ENCODE measurements at regions not wholly inside any gene's neighbourhood (a gene's known extent, or its start where the extent isn't known, plus 50 kb on each side); places are given as distances from the start of the nearest gene placed in this dataset.

GRCh38 chr14:96997996-96998395 lies 200.8 kb downstream of the VRK1 start:
- 89% methylated on average over 5 of the region's 5 CpGs for WGBS
- intact Hi-C loops (cut with DNase I), result no loop called here
- no peak for DNase-seq (ENCODE audit: low spot score)

GRCh38 chr14:96999654-97000155 lies 202.5 kb downstream of the VRK1 start:
- Histone ChIP-seq H3K27me3 (replicated peaks; ENCODE audit: insufficient read depth) (no peaks in the 10 kb centered on the region), H3K4me1 (replicated peaks) (no peaks in the 10 kb centered on the region), H3K36me3 (no peaks in the 10 kb centered on the region), H3K9me3 (no peaks in the 10 kb centered on the region), H3K27ac (no peak overlapping the region), H3K4me3 (no peak overlapping the region)
- no peak for TF ChIP-seq CTCF (IDR thresholded peaks at IDR 0.05)
- no peak for TF ChIP-seq POLR2A (IDR thresholded peaks at IDR 0.05)
- no peak for TF ChIP-seq POLR2AphosphoS5 (IDR thresholded peaks at IDR 0.05)
- intact Hi-C loops (cut with DNase I), result no loop called here
- WGBS, result 75% methylated on average over 1 of the region's 1 CpG
- DNase-seq (ENCODE audit: low spot score), result no peak

More at GRCh38 chr14:96997996-96998395, 200.8 kb downstream of the VRK1 start:
- Histone ChIP-seq H3K27me3 (replicated peaks; ENCODE audit: insufficient read depth) (no peaks in the 10 kb centered on the region), H3K4me1 (replicated peaks) (no peaks in the 10 kb centered on the region), H3K4me3 (no peak overlapping the region), H3K36me3 (no peaks in the 10 kb centered on the region), H3K9me3 (no peaks in the 10 kb centered on the region), H3K27ac (no peak overlapping the region)
- TF ChIP-seq POLR2AphosphoS5 (IDR thresholded peaks at IDR 0.05) (no peak), CTCF (IDR thresholded peaks at IDR 0.05) (no peak), POLR2A (IDR thresholded peaks at IDR 0.05) (no peak)

GRCh38 chr14:97002454-97002853 lies 205.3 kb downstream of the VRK1 start:
- intact Hi-C loops (cut with DNase I), result no loop called here
- Histone ChIP-seq H3K9me3 (no peaks in the 10 kb centered on the region), H3K27me3 (replicated peaks; ENCODE audit: insufficient read depth) (no peaks in the 10 kb centered on the region), H3K36me3 (no peaks in the 10 kb centered on the region), H3K27ac (no peak overlapping the region), H3K4me1 (replicated peaks) (no peaks in the 10 kb centered on the region), H3K4me3 (no peak overlapping the region)
- TF ChIP-seq POLR2AphosphoS5 (IDR thresholded peaks at IDR 0.05) (no peak), POLR2A (IDR thresholded peaks at IDR 0.05) (no peak), CTCF (IDR thresholded peaks at IDR 0.05) (no peak)
- no peak for DNase-seq (ENCODE audit: low spot score)
- 85% methylated on average over 7 of the region's 7 CpGs for WGBS

GRCh38 chr14:97005934-97006333 lies 208.8 kb downstream of the VRK1 start:
- TF ChIP-seq POLR2AphosphoS5 (IDR thresholded peaks at IDR 0.05) (no peak), CTCF (IDR thresholded peaks at IDR 0.05) (no peak), POLR2A (IDR thresholded peaks at IDR 0.05) (no peak)
- Histone ChIP-seq H3K36me3 (no peaks in the 10 kb centered on the region), H3K27ac (no peak overlapping the region), H3K4me1 (replicated peaks) (no peaks in the 10 kb centered on the region), H3K9me3 (no peaks in the 10 kb centered on the region), H3K4me3 (no peak overlapping the region), H3K27me3 (replicated peaks; ENCODE audit: insufficient read depth) (no peaks in the 10 kb centered on the region)
- DNase-seq (ENCODE audit: low spot score), result no peak
- intact Hi-C loops (cut with DNase I), result no loop called here
- WGBS, result 75% methylated on average over 7 of the region's 7 CpGs

- Histone ChIP-seq H3K4me1 (replicated peaks) (no peaks in the 10 kb centered on the region), H3K27me3 (replicated peaks; ENCODE audit: insufficient read depth) (no peaks in the 10 kb centered on the region), H3K27ac (no peak overlapping the region), H3K36me3 (no peaks in the 10 kb centered on the region), H3K4me3 (no peak overlapping the region), H3K9me3 (no peaks in the 10 kb centered on the region)
- intact Hi-C loops (cut with DNase I), result no loop called here
- no peak for DNase-seq (ENCODE audit: low spot score)
- 61% methylated on average over 8 of the region's 8 CpGs for WGBS
- no peak for TF ChIP-seq POLR2AphosphoS5 (IDR thresholded peaks at IDR 0.05)
- no peak for TF ChIP-seq POLR2A (IDR thresholded peaks at IDR 0.05)
These were observed 213.4 kb downstream of the VRK1 start for GRCh38 chr14:97010491-97011160.

Data from prostate gland (tissue), 2 donors.